ENCODE measurements at regions not wholly inside any gene's neighbourhood (a gene's known extent, or its start where the extent isn't known, plus 50 kb on each side); places are given as distances from the start of the nearest gene placed in this dataset.

- no peak for TF ChIP-seq CTCF (IDR thresholded peaks at IDR 0.05)
- TF ChIP-seq POLR2AphosphoS5 (IDR thresholded peaks at IDR 0.05) = no peak
- no peak for TF ChIP-seq POLR2A (IDR thresholded peaks at IDR 0.05)
- TF ChIP-seq EP300 (IDR thresholded peaks at IDR 0.05) = no peak
Observed at GRCh38 chr7:125256446-125256845, 326.8 kb upstream of the POT1 start.
